Mesendoderm (in vitro differentiated cells): ENCODE measurements at regions not wholly inside any gene's neighbourhood (a gene's known extent, or its start where the extent isn't known, plus 50 kb on each side); places are given as distances from the start of the nearest gene placed in this dataset.

Experiments used
- DNase-seq: peaks from one replicate; pipeline ENCODE4 v3.0.0; 2013
- H2AK5ac ChIP-seq: 2 replicates; pipeline ENCODE4 v1.6.1; 2013; ENCODE audit warnings: low read length, inconsistent platforms
- H2BK120ac ChIP-seq: 2 replicates; pipeline ENCODE4 v1.6.1; 2013; ENCODE audit warnings: low read depth, mild to moderate bottlenecking, low read length, moderate library complexity, mixed read lengths
- H2BK15ac ChIP-seq: replicated peaks from 2 replicates; pipeline ENCODE4 v1.6.1; 2013; ENCODE audit warnings: low read depth, mild to moderate bottlenecking, moderate library complexity
- H2BK5ac ChIP-seq: 2 replicates; pipeline ENCODE4 v1.6.1; 2013; ENCODE audit warnings: low read length, inconsistent platforms
- H3K18ac ChIP-seq: 2 replicates; pipeline ENCODE4 v1.6.1; 2013; ENCODE audit warnings: mild to moderate bottlenecking, low read length, mixed read lengths
- H3K23ac ChIP-seq: one replicate; pipeline ENCODE4 v1.6.1; 2013; ENCODE audit warnings: low read length
- H3K27ac ChIP-seq: 2 replicates; pipeline ENCODE4 v1.5.1; 2013; ENCODE audit warnings: low read depth, mild to moderate bottlenecking, inconsistent platforms, low read length, moderate library complexity
- H3K27me3 ChIP-seq: 2 replicates; pipeline ENCODE4 v1.6.1; 2013; ENCODE audit warnings: low read length, control low read depth, mild to moderate bottlenecking, inconsistent platforms; ENCODE audit not compliant: insufficient read depth, poor library complexity
- H3K36me3 ChIP-seq: 2 replicates; pipeline ENCODE4 v1.6.1; 2013; ENCODE audit warnings: low read length, inconsistent platforms; ENCODE audit not compliant: control insufficient read depth, insufficient read depth
- H3K4ac ChIP-seq: one replicate; pipeline ENCODE4 v1.6.1; 2013; ENCODE audit warnings: low read depth, mild to moderate bottlenecking, low read length, moderate library complexity
- H3K4me1 ChIP-seq: 2 replicates; pipeline ENCODE4 v1.6.1; 2013; ENCODE audit warnings: low read depth, low read length, inconsistent platforms; ENCODE audit not compliant: control insufficient read depth
- H3K4me2 ChIP-seq: 2 replicates; pipeline ENCODE4 v1.6.1; 2013; ENCODE audit warnings: low read length
- H3K4me3 ChIP-seq: 2 replicates; pipeline ENCODE4 v1.5.1; 2013; ENCODE audit warnings: mild to moderate bottlenecking, low read length
- H3K56ac ChIP-seq: one replicate; pipeline ENCODE4 v1.6.1; 2013; ENCODE audit warnings: low read length
- H3K79me1 ChIP-seq: 2 replicates; pipeline ENCODE4 v1.6.1; 2013; ENCODE audit warnings: low read length, inconsistent platforms
- H3K79me2 ChIP-seq: 2 replicates; pipeline ENCODE4 v1.6.1; 2013; ENCODE audit warnings: mild to moderate bottlenecking, low read length; ENCODE audit not compliant: control insufficient read depth, insufficient read depth
- H3K9ac ChIP-seq: 2 replicates; pipeline ENCODE4 v1.6.1; 2013; ENCODE audit warnings: low read length, inconsistent platforms
- H4K5ac ChIP-seq: one replicate; pipeline ENCODE4 v1.6.1; 2013; ENCODE audit warnings: low read length
- H4K8ac ChIP-seq: one replicate; pipeline ENCODE4 v1.6.1; 2013; ENCODE audit warnings: low read depth, mild to moderate bottlenecking, control low read depth, low read length, moderate library complexity
- WGBS: extraction: QIAGEN DNeasy Blood & Tissue Kit; methylation state at CpG from one replicate; pipeline ENCODE4 v1.1.7; 2013; ENCODE audit warnings: low lambda C conversion rate, missing lambda C conversion rate; ENCODE audit not compliant: insufficient coverage; ENCODE audit errors: extremely low coverage; 5-methylcytosine and 5-hydroxymethylcytosine counted together

- no peak overlapping the region for H4K5ac ChIP-seq
- no peak overlapping the region for H2BK15ac ChIP-seq
- no peaks in the 10 kb centered on the region for H3K36me3 ChIP-seq
- DNase-seq, result no peak
- H3K56ac ChIP-seq, result no peak overlapping the region
- WGBS, result no CpG with 5 or more reads among the region's 7 CpGs
- no peak overlapping the region for H3K18ac ChIP-seq
- no peak overlapping the region for H3K4me3 ChIP-seq
- H3K4me2 ChIP-seq, result no peak overlapping the region
- H3K79me2 ChIP-seq, result no peaks in the 10 kb centered on the region
- no peak overlapping the region for H2AK5ac ChIP-seq
- H3K79me1 ChIP-seq, result no peaks in the 10 kb centered on the region
- no peak overlapping the region for H2BK5ac ChIP-seq
- no peak overlapping the region for H3K9ac ChIP-seq
- no peak overlapping the region for H2BK120ac ChIP-seq
- no peaks in the 10 kb centered on the region for H3K4me1 ChIP-seq
- no peak overlapping the region for H4K8ac ChIP-seq
- no peak overlapping the region for H3K4ac ChIP-seq
- no peak overlapping the region for H3K27ac ChIP-seq
- H3K23ac ChIP-seq, result no peak overlapping the region
- no peaks in the 10 kb centered on the region for H3K27me3 ChIP-seq
Measured at GRCh38 chr15:56538901-56539545, 74.1 kb upstream of the MNS1 start.

- Histone ChIP-seq H4K8ac (no peak overlapping the region), H3K79me2 (no peaks in the 10 kb centered on the region), H3K36me3 (no peaks in the 10 kb centered on the region), H2BK5ac (no peak overlapping the region), H3K4me1 (no peaks in the 10 kb centered on the region), H3K4me3 (no peak overlapping the region), H2AK5ac (no peak overlapping the region), H3K27me3 (no peaks in the 10 kb centered on the region), H3K18ac (no peak overlapping the region), H2BK120ac (no peak overlapping the region), H3K56ac (no peak overlapping the region), H3K4me2 (no peak overlapping the region), H3K27ac (no peak overlapping the region), H3K4ac (no peak overlapping the region), H3K79me1 (no peaks in the 10 kb centered on the region), H3K9ac (no peak overlapping the region), H4K5ac (no peak overlapping the region), H3K23ac (no peak overlapping the region), H2BK15ac (no peak overlapping the region)
- peak; percentile 84 for DNase-seq
- WGBS, result no CpG with 5 or more reads among the region's 4 CpGs
Measured at GRCh38 chr15:56537881-56538280, 72.9 kb upstream of the MNS1 start.

GRCh38 chr15:56534728-56535127, 69.8 kb upstream of the MNS1 start:
- no peaks in the 10 kb centered on the region for H3K79me2 ChIP-seq
- no peaks in the 10 kb centered on the region for H3K79me1 ChIP-seq
- no peaks in the 10 kb centered on the region for H3K27me3 ChIP-seq
- H3K18ac ChIP-seq, result no peak overlapping the region
- H3K4me3 ChIP-seq, result no peak overlapping the region
- H2BK120ac ChIP-seq, result no peak overlapping the region
- no peak overlapping the region for H3K56ac ChIP-seq
- H4K8ac ChIP-seq, result no peak overlapping the region
- H3K23ac ChIP-seq, result no peak overlapping the region
- H3K27ac ChIP-seq, result no peak overlapping the region
- H3K4me2 ChIP-seq, result no peak overlapping the region
- no peak overlapping the region for H4K5ac ChIP-seq
- H3K4ac ChIP-seq, result no peak overlapping the region
- no peak overlapping the region for H2BK5ac ChIP-seq
- no peaks in the 10 kb centered on the region for H3K36me3 ChIP-seq
- no CpG with 5 or more reads among the region's 4 CpGs for whole genome bisulfite sequencing
- H2AK5ac ChIP-seq, result no peak overlapping the region
- no peak overlapping the region for H2BK15ac ChIP-seq
- no peaks in the 10 kb centered on the region for H3K4me1 ChIP-seq
- no peak for DNase-seq
- H3K9ac ChIP-seq, result no peak overlapping the region

GRCh38 chr15:56533731-56534403, 68.9 kb upstream of the MNS1 start:
- no CpG with 5 or more reads among the region's 2 CpGs for WGBS
- Histone ChIP-seq H2BK15ac (no peak overlapping the region), H3K4me2 (no peak overlapping the region), H3K4me1 (no peaks in the 10 kb centered on the region), H3K36me3 (no peaks in the 10 kb centered on the region), H3K4ac (no peak overlapping the region), H3K79me2 (no peaks in the 10 kb centered on the region), H3K27ac (no peak overlapping the region), H3K9ac (no peak overlapping the region), H4K5ac (no peak overlapping the region), H3K23ac (no peak overlapping the region), H4K8ac (no peak overlapping the region), H3K18ac (no peak overlapping the region), H2AK5ac (no peak overlapping the region), H3K56ac (no peak overlapping the region), H3K79me1 (no peaks in the 10 kb centered on the region), H3K27me3 (no peaks in the 10 kb centered on the region), H3K4me3 (no peak overlapping the region), H2BK5ac (no peak overlapping the region), H2BK120ac (no peak overlapping the region)
- DNase-seq, result no peak

- Histone ChIP-seq H3K4me1 (no peaks in the 10 kb centered on the region), H3K27ac (no peak overlapping the region), H3K79me2 (no peaks in the 10 kb centered on the region), H3K4ac (no peak overlapping the region), H3K23ac (no peak overlapping the region), H2BK5ac (no peak overlapping the region), H2BK120ac (no peak overlapping the region), H3K27me3 (no peaks in the 10 kb centered on the region), H3K18ac (no peak overlapping the region), H3K4me2 (no peak overlapping the region), H4K5ac (no peak overlapping the region), H2BK15ac (no peak overlapping the region), H3K36me3 (no peaks in the 10 kb centered on the region), H3K79me1 (no peaks in the 10 kb centered on the region), H3K56ac (no peak overlapping the region), H3K4me3 (no peak overlapping the region), H3K9ac (no peak overlapping the region), H2AK5ac (no peak overlapping the region), H4K8ac (no peak overlapping the region)
- no peak for DNase-seq
- no CpG with 5 or more reads among the region's 4 CpGs for WGBS
Measured at GRCh38 chr15:56532721-56533460, 68.0 kb upstream of the MNS1 start.
